AML-193 (cell line): ENCODE measurements at regions not wholly inside any gene's neighbourhood (a gene's known extent, or its start where the extent isn't known, plus 50 kb on each side); places are given as distances from the start of the nearest gene placed in this dataset.

ENCODE experiments used
- DNase-seq, 2 experiments: peaks; one replicate each; lab custom pipeline; 2025; lab: John Stamatoyannopoulos, UW

- no peak for DNase-seq
These were observed 467.3 kb downstream of the DNAH5 start for GRCh38 chr5:13477118-13477737.

- DNase-seq, result no peak
These were observed 471.6 kb downstream of the DNAH5 start for GRCh38 chr5:13472842-13473241.

GRCh38 chr5:13470975-13471374 lies 473.5 kb downstream of the DNAH5 start:
- no peak for DNase-seq

GRCh38 chr5:13470263-13470662 lies 474.2 kb downstream of the DNAH5 start:
- no peak for DNase-seq

GRCh38 chr5:13464532-13465193 lies 479.8 kb downstream of the DNAH5 start:
- DNase-seq, result no peak

GRCh38 chr5:13460587-13460986 lies 483.9 kb downstream of the DNAH5 start:
- DNase-seq, result no peak

GRCh38 chr5:13454050-13454449 lies 490.4 kb downstream of the DNAH5 start:
- no peak for DNase-seq

- no peak for DNase-seq
These were observed 495.6 kb downstream of the DNAH5 start for GRCh38 chr5:13448843-13449242.

- no peak for DNase-seq
These were observed 505.1 kb downstream of the DNAH5 start for GRCh38 chr5:13439430-13439829.

GRCh38 chr5:13427827-13428557 lies 516.5 kb downstream of the DNAH5 start:
- no peak for DNase-seq

GRCh38 chr5:13412040-13412595 lies 532.4 kb downstream of the DNAH5 start:
- DNase-seq, result no peak

- DNase-seq, result no peak
These were observed 535.9 kb downstream of the DNAH5 start for GRCh38 chr5:13408616-13409015.

GRCh38 chr5:13403351-13403750 lies 541.1 kb downstream of the DNAH5 start:
- DNase-seq, result no peak

- no peak for DNase-seq
These were observed 559.4 kb downstream of the DNAH5 start for GRCh38 chr5:13385066-13385465.

- DNase-seq, result no peak
These were observed 562.3 kb downstream of the DNAH5 start for GRCh38 chr5:13382232-13382631.

- DNase-seq, result no peak
These were observed 566.4 kb downstream of the DNAH5 start for GRCh38 chr5:13378091-13378490.

- no peak for DNase-seq
These were observed 585.1 kb downstream of the DNAH5 start for GRCh38 chr5:13359344-13359743.

GRCh38 chr5:13358342-13358741 lies 586.1 kb downstream of the DNAH5 start:
- no peak for DNase-seq

- no peak for DNase-seq
These were observed 586.6 kb downstream of the DNAH5 start for GRCh38 chr5:13357929-13358328.

GRCh38 chr5:13356226-13356625 lies 588.3 kb downstream of the DNAH5 start:
- DNase-seq, result no peak

GRCh38 chr5:13354611-13355010 lies 589.9 kb downstream of the DNAH5 start:
- DNase-seq, result no peak

- DNase-seq, result no peak
These were observed 593.7 kb downstream of the DNAH5 start for GRCh38 chr5:13350767-13351166.

- DNase-seq, result no peak
These were observed 595.9 kb downstream of the DNAH5 start for GRCh38 chr5:13348568-13348967.
